A549 (cell line): ENCODE measurements at regions not wholly inside any gene's neighbourhood (a gene's known extent, or its start where the extent isn't known, plus 50 kb on each side); places are given as distances from the start of the nearest gene placed in this dataset.

Experiments
- ATAC-seq, 2 experiments: fragments of 200-7000 bp in 1 of 2; fragments of >200 bp in 1 of 2; cut with Nextera tagmentation in 1 of 2; cut with Tn5 transposase in 1 of 2; 3 replicates each; pipeline versions ENCODE4 v1.8.0 to v1.9.1; 2018 to 2020; ENCODE audit warnings: mild to moderate bottlenecking in 1 of 2, moderate library complexity in 1 of 2
- CTCF ChIA-PET: fragments of 300-600 bp; sonication (Branson Sonifier 250); formaldehyde crosslinking; extraction: SDS; loops from one replicate; lab custom pipeline; 2021; ENCODE audit warnings: antibody characterized with exemption, inconsistent platforms; lab: Yijun Ruan, JAX
- POLR2A ChIA-PET: fragments of 350-600 bp; formaldehyde crosslinking; extraction: SDS; loops from one replicate; lab custom pipeline; 2021; ENCODE audit warnings: antibody characterized with exemption, inconsistent platforms; lab: Yijun Ruan, JAX
- DNase-seq, 2 experiments: peaks; one replicate each; pipeline versions ENCODE4 v3.0.0 to v3.0.0-alpha.2; 2011 to 2016; ENCODE audit warnings: low read depth in 1 of 2, low spot score in 1 of 2
- FAIRE-seq: peaks from 2 replicates; lab custom pipeline; 2011; peaks lifted over from hg19 to GRCh38; lab: Jason Lieb, UNC
- H3K27ac ChIP-seq, 2 experiments: fragments of >200 bp; sonication (Bioruptor Twin); formaldehyde crosslinking; 3 replicates each; pipeline ENCODE4 v1.5.1; 2016 to 2017
- H3K4me1 ChIP-seq: fragments of >200 bp; sonication (Bioruptor Twin); formaldehyde crosslinking; 3 replicates; pipeline ENCODE4 v1.6.1; 2016
- H3K4me2 ChIP-seq: fragments of >200 bp; sonication (Bioruptor Twin); formaldehyde crosslinking; 3 replicates; pipeline ENCODE4 v1.6.1; 2016
- H3K4me3 ChIP-seq: fragments of >200 bp; sonication (Bioruptor Twin); formaldehyde crosslinking; 3 replicates; pipeline ENCODE4 v1.5.1; 2016
- H3K9me3 ChIP-seq: fragments of >200 bp; sonication (Bioruptor Twin); formaldehyde crosslinking; 3 replicates; pipeline ENCODE4 v1.6.1; 2016
- CBX8 ChIP-seq: fragments of 200-600 bp; sonication (generic); IDR thresholded peaks from 2 replicates; pipeline ENCODE4 v1.6.1; 2016
- CHD4 ChIP-seq: fragments of 200-600 bp; sonication (generic); IDR thresholded peaks from 2 replicates; pipeline ENCODE4 v1.6.1; 2016; ENCODE audit warnings: antibody characterized with exemption, mild to moderate bottlenecking, borderline replicate concordance
- E2F6 ChIP-seq: IDR thresholded peaks from 2 replicates; pipeline ENCODE4 v1.6.1; 2012; ENCODE audit warnings: low read depth, borderline replicate concordance
- ELK1 ChIP-seq: fragments of 150-350 bp; IDR thresholded peaks from 2 replicates; pipeline ENCODE4 v1.6.1; 2014; ENCODE audit warnings: low read depth, mild to moderate bottlenecking, low read length
- HDAC2 ChIP-seq: fragments of 200-600 bp; sonication (generic); IDR thresholded peaks from 2 replicates; pipeline ENCODE4 v1.6.1; 2016
- KDM1A ChIP-seq: fragments of 200-600 bp; sonication (generic); IDR thresholded peaks from 2 replicates; pipeline ENCODE4 v1.6.1; 2016; ENCODE audit warnings: low read depth, mild to moderate bottlenecking
- KDM5A ChIP-seq: fragments of 200-600 bp; sonication (generic); IDR thresholded peaks from 2 replicates; pipeline ENCODE4 v1.6.1; 2016; ENCODE audit warnings: antibody characterized with exemption, mild to moderate bottlenecking
- MAZ ChIP-seq: fragments of 150-350 bp; IDR thresholded peaks from 2 replicates; pipeline ENCODE4 v1.6.1; 2014; ENCODE audit warnings: antibody characterized with exemption, low read depth, low read length, borderline replicate concordance
- PBX3 ChIP-seq: IDR thresholded peaks from 2 replicates; pipeline ENCODE4 v1.6.1; 2012
- RNF2 ChIP-seq: fragments of 200-600 bp; sonication (generic); IDR thresholded peaks from 2 replicates; pipeline ENCODE4 v1.6.1; 2016; ENCODE audit warnings: low read depth, mild to moderate bottlenecking, antibody characterized with exemption, moderate library complexity, borderline replicate concordance
- TFCP2L1 ChIP-seq: fragments of 250-450 bp; sonication (Bioruptor Pico); IDR thresholded peaks from 2 replicates; pipeline ENCODE4 v1.5.0; 2021; ENCODE audit warnings: mild to moderate bottlenecking
- ZNF302 ChIP-seq: fragments of 250-450 bp; sonication (Bioruptor Pico); IDR thresholded peaks from 2 replicates; pipeline ENCODE4 v1.9.0; 2021; ENCODE audit warnings: inconsistent platforms, mild to moderate bottlenecking, moderate library complexity
- WGBS: methylation state at CpG from one replicate; pipeline ENCODE4 v1.1.6; 2017; ENCODE audit errors: missing lambda C conversion rate; 5-methylcytosine and 5-hydroxymethylcytosine counted together
- TF ChIP-seq, protein P1 (sequence below): fragments of 200-600 bp; sonication (generic); IDR thresholded peaks from 2 replicates; pipeline ENCODE4 v1.6.1; 2016; ENCODE audit warnings: antibody characterized with exemption, mild to moderate bottlenecking, moderate library complexity
- TF ChIP-seq, protein P2 (sequence below): fragments of >200 bp; sonication (Bioruptor Twin); formaldehyde crosslinking; IDR thresholded peaks from 3 replicates; pipeline ENCODE4 v1.5.1; 2016

DNA sequence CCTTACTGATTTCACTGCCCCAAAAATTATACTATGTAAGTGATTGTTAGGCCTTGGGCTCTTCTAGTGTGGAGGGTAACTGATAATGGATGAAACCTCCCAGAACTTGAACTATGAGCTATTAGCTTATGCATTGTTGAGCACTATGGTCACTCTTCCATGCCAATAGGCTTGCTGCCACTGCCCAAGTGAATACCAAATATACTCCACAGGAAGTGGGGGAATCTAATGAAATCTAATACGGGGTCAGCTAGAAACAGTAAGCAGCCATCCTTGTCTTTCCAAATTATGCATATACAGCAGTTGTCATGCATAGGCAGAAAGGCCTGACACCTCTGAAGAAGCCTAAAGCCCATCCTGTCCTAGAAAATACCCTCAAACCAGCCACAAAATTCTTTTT is 198.7 kb upstream of the PTBP2 start:
- FAIRE-seq (no peak), DNase-seq (no peak), ATAC-seq (no peak)
- CTCF ChIA-PET, result no interaction called here
- H3K4me2 ChIP-seq, result no peak overlapping the region
- 75% methylated on average over 1 of the region's 1 CpG for WGBS
- TF ChIP-seq, protein P1, sequence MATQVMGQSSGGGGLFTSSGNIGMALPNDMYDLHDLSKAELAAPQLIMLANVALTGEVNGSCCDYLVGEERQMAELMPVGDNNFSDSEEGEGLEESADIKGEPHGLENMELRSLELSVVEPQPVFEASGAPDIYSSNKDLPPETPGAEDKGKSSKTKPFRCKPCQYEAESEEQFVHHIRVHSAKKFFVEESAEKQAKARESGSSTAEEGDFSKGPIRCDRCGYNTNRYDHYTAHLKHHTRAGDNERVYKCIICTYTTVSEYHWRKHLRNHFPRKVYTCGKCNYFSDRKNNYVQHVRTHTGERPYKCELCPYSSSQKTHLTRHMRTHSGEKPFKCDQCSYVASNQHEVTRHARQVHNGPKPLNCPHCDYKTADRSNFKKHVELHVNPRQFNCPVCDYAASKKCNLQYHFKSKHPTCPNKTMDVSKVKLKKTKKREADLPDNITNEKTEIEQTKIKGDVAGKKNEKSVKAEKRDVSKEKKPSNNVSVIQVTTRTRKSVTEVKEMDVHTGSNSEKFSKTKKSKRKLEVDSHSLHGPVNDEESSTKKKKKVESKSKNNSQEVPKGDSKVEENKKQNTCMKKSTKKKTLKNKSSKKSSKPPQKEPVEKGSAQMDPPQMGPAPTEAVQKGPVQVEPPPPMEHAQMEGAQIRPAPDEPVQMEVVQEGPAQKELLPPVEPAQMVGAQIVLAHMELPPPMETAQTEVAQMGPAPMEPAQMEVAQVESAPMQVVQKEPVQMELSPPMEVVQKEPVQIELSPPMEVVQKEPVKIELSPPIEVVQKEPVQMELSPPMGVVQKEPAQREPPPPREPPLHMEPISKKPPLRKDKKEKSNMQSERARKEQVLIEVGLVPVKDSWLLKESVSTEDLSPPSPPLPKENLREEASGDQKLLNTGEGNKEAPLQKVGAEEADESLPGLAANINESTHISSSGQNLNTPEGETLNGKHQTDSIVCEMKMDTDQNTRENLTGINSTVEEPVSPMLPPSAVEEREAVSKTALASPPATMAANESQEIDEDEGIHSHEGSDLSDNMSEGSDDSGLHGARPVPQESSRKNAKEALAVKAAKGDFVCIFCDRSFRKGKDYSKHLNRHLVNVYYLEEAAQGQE, result no peak
- TF ChIP-seq PBX3 (no peak), CHD4 (no peak), KDM1A (no peak), RNF2 (no peak), E2F6 (no peak), CBX8 (no peak), MAZ (no peak), KDM5A (no peak), ZNF302 (CRISPR knock-in tag) (no peak), ELK1 (no peak)
- TF ChIP-seq, protein P2, sequence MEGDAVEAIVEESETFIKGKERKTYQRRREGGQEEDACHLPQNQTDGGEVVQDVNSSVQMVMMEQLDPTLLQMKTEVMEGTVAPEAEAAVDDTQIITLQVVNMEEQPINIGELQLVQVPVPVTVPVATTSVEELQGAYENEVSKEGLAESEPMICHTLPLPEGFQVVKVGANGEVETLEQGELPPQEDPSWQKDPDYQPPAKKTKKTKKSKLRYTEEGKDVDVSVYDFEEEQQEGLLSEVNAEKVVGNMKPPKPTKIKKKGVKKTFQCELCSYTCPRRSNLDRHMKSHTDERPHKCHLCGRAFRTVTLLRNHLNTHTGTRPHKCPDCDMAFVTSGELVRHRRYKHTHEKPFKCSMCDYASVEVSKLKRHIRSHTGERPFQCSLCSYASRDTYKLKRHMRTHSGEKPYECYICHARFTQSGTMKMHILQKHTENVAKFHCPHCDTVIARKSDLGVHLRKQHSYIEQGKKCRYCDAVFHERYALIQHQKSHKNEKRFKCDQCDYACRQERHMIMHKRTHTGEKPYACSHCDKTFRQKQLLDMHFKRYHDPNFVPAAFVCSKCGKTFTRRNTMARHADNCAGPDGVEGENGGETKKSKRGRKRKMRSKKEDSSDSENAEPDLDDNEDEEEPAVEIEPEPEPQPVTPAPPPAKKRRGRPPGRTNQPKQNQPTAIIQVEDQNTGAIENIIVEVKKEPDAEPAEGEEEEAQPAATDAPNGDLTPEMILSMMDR, result no peak
- H3K27ac ChIP-seq, result no peak overlapping the region
- H3K4me1 ChIP-seq, result peaks cover 21% of the 10 kb centered on the region
- no peaks in the 10 kb centered on the region for H3K9me3 ChIP-seq
- H3K4me3 ChIP-seq, result no peak overlapping the region
- POLR2A ChIA-PET, result no interaction called here

DNA sequence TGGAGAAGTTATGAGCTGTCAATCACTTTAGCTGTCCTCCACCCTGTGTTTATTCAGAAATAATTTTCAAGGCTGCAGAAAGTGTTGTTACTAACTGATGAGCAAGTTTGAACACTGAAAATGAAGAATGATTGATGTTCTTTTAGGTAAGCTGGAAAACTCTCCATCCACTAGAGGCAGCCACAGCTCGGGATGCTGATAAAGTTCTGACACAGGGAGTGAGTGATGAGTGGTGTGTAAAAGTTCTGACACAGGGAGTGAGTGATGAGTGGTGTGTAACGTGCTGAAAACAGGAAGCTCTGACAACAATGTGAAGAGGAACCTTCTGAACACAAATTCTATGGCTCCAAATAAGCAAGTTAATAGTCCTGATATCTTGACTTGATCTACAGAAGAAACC is 197.5 kb upstream of the PTBP2 start:
- ChIA-PET CTCF (no interaction called here), POLR2A (no interaction called here)
- Histone ChIP-seq H3K9me3 (no peaks in the 10 kb centered on the region), H3K4me2 (no peak overlapping the region), H3K4me3 (no peak overlapping the region), H3K27ac (no peak overlapping the region), H3K4me1 (peaks cover 21% of the 10 kb centered on the region)
- TF ChIP-seq TFCP2L1 (CRISPR knock-in tag) (no peak), MAZ (no peak), CHD4 (no peak), RNF2 (no peak), HDAC2 (no peak)
- 34% methylated on average over 2 of the region's 2 CpGs for WGBS
- ATAC-seq (no peak), DNase-seq (no peak), FAIRE-seq (no peak)
